HepG2 (cell line): ENCODE measurements at regions not wholly inside any gene's neighbourhood (a gene's known extent, or its start where the extent isn't known, plus 50 kb on each side); places are given as distances from the start of the nearest gene placed in this dataset.
A peak's percentile ranks its signal among the peaks of the same experiment; 100 is the strongest.

Experiments
- FOXK1 ChIP-seq: sonication (generic); formaldehyde crosslinking; IDR thresholded peaks from 2 replicates; pipeline ENCODE4 v1.4.0; 2020; ENCODE audit warnings: low read depth, missing genetic modification reagents, borderline replicate concordance
- HNRNPH1 ChIP-seq: fragments of 200-400 bp; formaldehyde crosslinking; optimal IDR thresholded peaks from 2 replicates; pipeline ENCODE3; 2017; ENCODE audit warnings: mild to moderate bottlenecking, low read depth, low read length
- HOXA9 ChIP-seq: sonication (generic); formaldehyde crosslinking; IDR thresholded peaks from 2 replicates; pipeline ENCODE4 v1.8.1; 2022; ENCODE audit warnings: missing genetic modification reagents, mild to moderate bottlenecking, moderate library complexity, borderline replicate concordance
- KMT2A ChIP-seq: sonication (generic); formaldehyde crosslinking; IDR thresholded peaks from 2 replicates; pipeline ENCODE4 v1.4.0; 2020; ENCODE audit warnings: missing genetic modification reagents
- KMT2B ChIP-seq: IDR thresholded peaks from 2 replicates; pipeline ENCODE4 v1.6.1; 2016; ENCODE audit warnings: missing genetic modification reagents, missing compliant biosample characterization
- NKX3-1 ChIP-seq: sonication (generic); formaldehyde crosslinking; IDR thresholded peaks from 2 replicates; pipeline ENCODE4 v1.5.0; 2020; ENCODE audit warnings: missing genetic modification reagents
- NR0B2 ChIP-seq: sonication (generic); formaldehyde crosslinking; IDR thresholded peaks from 2 replicates; pipeline ENCODE4 v1.4.0; 2020; ENCODE audit warnings: mild to moderate bottlenecking, missing genetic modification reagents
- PITX1 ChIP-seq: sonication (generic); formaldehyde crosslinking; IDR thresholded peaks from 2 replicates; pipeline ENCODE4 v1.5.1; 2020; ENCODE audit warnings: mild to moderate bottlenecking, missing genetic modification reagents
- RAD21 ChIP-seq: fragments of 450-650 bp; formaldehyde crosslinking; IDR thresholded peaks from 2 replicates; pipeline ENCODE4 v1.5.0; 2020; ENCODE audit warnings: mild to moderate bottlenecking
- SP4 ChIP-seq: sonication (generic); formaldehyde crosslinking; IDR thresholded peaks from 2 replicates; pipeline ENCODE4 v1.8.1; 2023; ENCODE audit warnings: mild to moderate bottlenecking, missing genetic modification reagents
- SPEN ChIP-seq: sonication (generic); formaldehyde crosslinking; IDR thresholded peaks from 2 replicates; pipeline ENCODE4 v1.5.1; 2020; ENCODE audit warnings: low read depth, mild to moderate bottlenecking, missing genetic modification reagents
- TBL1XR1 ChIP-seq: fragments of 150-350 bp; IDR thresholded peaks from 2 replicates; pipeline ENCODE4 v1.6.1; 2014; ENCODE audit warnings: borderline replicate concordance, low read length; ENCODE audit not compliant: partially characterized antibody
- ZBTB1 ChIP-seq: sonication (generic); formaldehyde crosslinking; IDR thresholded peaks from 2 replicates; pipeline ENCODE4 v1.4.0; 2020; ENCODE audit warnings: missing genetic modification reagents, borderline replicate concordance
- ZFP36L2 ChIP-seq: sonication (generic); formaldehyde crosslinking; IDR thresholded peaks from 2 replicates; pipeline ENCODE4 v1.4.0; 2020; ENCODE audit warnings: missing genetic modification reagents
- ZNF160 ChIP-seq: sonication (generic); formaldehyde crosslinking; IDR thresholded peaks from 2 replicates; pipeline ENCODE4 v1.8.0; 2022; ENCODE audit warnings: mild to moderate bottlenecking, inconsistent platforms, missing genetic modification reagents
- ZNF251 ChIP-seq: sonication (generic); formaldehyde crosslinking; IDR thresholded peaks from 2 replicates; pipeline ENCODE4 v1.9.0; 2021; ENCODE audit warnings: mild to moderate bottlenecking, missing genetic modification reagents
- ZNF331 ChIP-seq: sonication (generic); formaldehyde crosslinking; IDR thresholded peaks from 2 replicates; pipeline ENCODE4 v1.4.0; 2020; ENCODE audit warnings: missing genetic modification reagents
- ZNF446 ChIP-seq: sonication (generic); formaldehyde crosslinking; IDR thresholded peaks from 2 replicates; pipeline ENCODE4 v1.5.0; 2020; ENCODE audit warnings: mild to moderate bottlenecking, missing genetic modification reagents
- ZNF546 ChIP-seq: sonication (generic); formaldehyde crosslinking; conservative IDR thresholded peaks from 2 replicates; pipeline ENCODE4 v1.8.1; 2023; ENCODE audit warnings: mild to moderate bottlenecking, missing genetic modification reagents
- ZNF576 ChIP-seq: sonication (generic); formaldehyde crosslinking; IDR thresholded peaks from 2 replicates; pipeline ENCODE4 v1.4.0; 2020; ENCODE audit warnings: mild to moderate bottlenecking, missing genetic modification reagents
- ZNF703 ChIP-seq: sonication (generic); formaldehyde crosslinking; IDR thresholded peaks from 2 replicates; pipeline ENCODE4 v1.5.1; 2020; ENCODE audit warnings: missing genetic modification reagents, mild to moderate bottlenecking, moderate library complexity, borderline replicate concordance
- ZNF781 ChIP-seq: sonication (generic); formaldehyde crosslinking; IDR thresholded peaks from 2 replicates; pipeline ENCODE4 v1.5.1; 2020; ENCODE audit warnings: borderline replicate concordance, mild to moderate bottlenecking, missing genetic modification reagents; ENCODE audit errors: not compliant biosample characterization
- ZNF878 ChIP-seq: sonication (generic); formaldehyde crosslinking; IDR thresholded peaks from 2 replicates; pipeline ENCODE4 v1.8.1; 2023; ENCODE audit warnings: mild to moderate bottlenecking, missing genetic modification reagents, moderate library complexity
- ZSCAN9 ChIP-seq: IDR thresholded peaks from 2 replicates; pipeline ENCODE4 v1.6.1; 2016; ENCODE audit warnings: borderline replicate concordance
- TF ChIP-seq, protein P1 (sequence below): sonication (generic); formaldehyde crosslinking; conservative IDR thresholded peaks from 2 replicates; pipeline ENCODE4 v1.8.1; 2023; ENCODE audit warnings: missing genetic modification reagents
- TF ChIP-seq, protein P2 (sequence below): sonication (generic); formaldehyde crosslinking; IDR thresholded peaks from 2 replicates; pipeline ENCODE4 v1.4.0; 2020; ENCODE audit warnings: missing genetic modification reagents
- TF ChIP-seq, protein P3 (sequence below): IDR thresholded peaks from 2 replicates; pipeline ENCODE4 v1.6.1; 2018; ENCODE audit warnings: missing genetic modification reagents

DNA sequence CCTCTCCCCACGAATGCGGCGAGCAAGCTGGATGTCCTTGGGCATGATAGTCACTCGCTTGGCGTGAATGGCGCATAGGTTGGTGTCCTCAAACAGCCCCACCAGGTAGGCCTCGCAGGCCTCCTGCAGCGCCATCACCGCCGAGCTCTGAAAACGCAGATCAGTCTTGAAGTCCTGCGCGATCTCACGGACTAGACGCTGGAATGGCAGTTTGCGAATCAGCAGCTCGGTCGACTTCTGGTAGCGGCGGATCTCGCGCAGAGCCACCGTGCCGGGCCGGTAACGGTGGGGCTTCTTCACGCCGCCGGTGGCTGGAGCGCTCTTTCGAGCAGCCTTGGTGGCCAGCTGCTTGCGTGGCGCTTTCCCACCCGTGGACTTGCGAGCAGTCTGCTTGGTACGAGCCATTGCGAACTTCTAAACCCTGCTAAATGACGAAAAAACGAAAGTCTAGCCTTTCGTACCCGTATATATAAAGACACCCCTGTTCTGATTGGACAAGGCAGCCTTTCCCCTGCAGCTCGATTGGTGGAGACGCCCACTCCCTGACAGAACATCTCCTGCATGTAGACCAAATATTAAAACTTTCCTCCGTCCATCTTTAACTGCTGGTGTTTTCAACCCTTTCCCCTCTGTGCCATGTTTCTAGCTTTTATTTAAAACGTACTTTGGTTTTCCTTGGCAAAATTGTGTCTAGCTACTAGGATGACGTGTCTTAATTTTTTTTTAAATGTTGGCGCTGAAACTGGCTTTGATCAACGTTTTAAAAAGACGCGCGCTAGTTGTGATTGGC is 109.8 kb downstream of the HFE start (continued):
- TF ChIP-seq KMT2A (peak; percentile 71; the same call in 1 of the 2 replicates), HOXA9 (CRISPR knock-in tag) (peak; percentile 74; the same call in 1 of the 2 replicates), SPEN (CRISPR knock-in tag) (peak; percentile 73), RAD21 (CRISPR knock-in tag) (peak; percentile 53), ZNF703 (CRISPR knock-in tag) (no peak), ZNF781 (CRISPR knock-in tag) (peak; percentile 71), ZBTB1 (CRISPR knock-in tag) (no peak), ZNF331 (CRISPR knock-in tag) (peak; percentile 78; the same call in 1 of the 2 replicates), SP4 (CRISPR knock-in tag) (peak; percentile 79; the same call in 1 of the 2 replicates), ZNF251 (CRISPR knock-in tag) (no peak), KMT2B (peak; percentile 70), HNRNPH1 (no peak), ZNF446 (CRISPR knock-in tag) (peak; percentile 83), ZSCAN9 (peak; percentile 91), ZFP36L2 (CRISPR knock-in tag) (0 out of 2 replicates have a peak, but pooled peaks have one; percentile 20), PITX1 (CRISPR knock-in tag) (peak; percentile 85), ZNF576 (CRISPR knock-in tag) (peak; percentile 73; the same call in 1 of the 2 replicates), TBL1XR1 (no peak), ZNF160 (peak; percentile 69), ZNF546 (CRISPR knock-in tag) (0 out of 2 replicates have a peak, but pooled peaks have one; percentile 58), NR0B2 (0 out of 2 replicates have a peak, but pooled peaks have one; percentile 46), ZNF878 (CRISPR knock-in tag) (peak; percentile 80; the same call in 1 of the 2 replicates), NKX3-1 (CRISPR knock-in tag) (peak; percentile 69), FOXK1 (peak; percentile 70; the same call in 1 of the 2 replicates)
- TF ChIP-seq, protein P1, sequence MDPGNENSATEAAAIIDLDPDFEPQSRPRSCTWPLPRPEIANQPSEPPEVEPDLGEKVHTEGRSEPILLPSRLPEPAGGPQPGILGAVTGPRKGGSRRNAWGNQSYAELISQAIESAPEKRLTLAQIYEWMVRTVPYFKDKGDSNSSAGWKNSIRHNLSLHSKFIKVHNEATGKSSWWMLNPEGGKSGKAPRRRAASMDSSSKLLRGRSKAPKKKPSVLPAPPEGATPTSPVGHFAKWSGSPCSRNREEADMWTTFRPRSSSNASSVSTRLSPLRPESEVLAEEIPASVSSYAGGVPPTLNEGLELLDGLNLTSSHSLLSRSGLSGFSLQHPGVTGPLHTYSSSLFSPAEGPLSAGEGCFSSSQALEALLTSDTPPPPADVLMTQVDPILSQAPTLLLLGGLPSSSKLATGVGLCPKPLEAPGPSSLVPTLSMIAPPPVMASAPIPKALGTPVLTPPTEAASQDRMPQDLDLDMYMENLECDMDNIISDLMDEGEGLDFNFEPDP (CRISPR knock-in tag): no peak
- TF ChIP-seq, protein P2, sequence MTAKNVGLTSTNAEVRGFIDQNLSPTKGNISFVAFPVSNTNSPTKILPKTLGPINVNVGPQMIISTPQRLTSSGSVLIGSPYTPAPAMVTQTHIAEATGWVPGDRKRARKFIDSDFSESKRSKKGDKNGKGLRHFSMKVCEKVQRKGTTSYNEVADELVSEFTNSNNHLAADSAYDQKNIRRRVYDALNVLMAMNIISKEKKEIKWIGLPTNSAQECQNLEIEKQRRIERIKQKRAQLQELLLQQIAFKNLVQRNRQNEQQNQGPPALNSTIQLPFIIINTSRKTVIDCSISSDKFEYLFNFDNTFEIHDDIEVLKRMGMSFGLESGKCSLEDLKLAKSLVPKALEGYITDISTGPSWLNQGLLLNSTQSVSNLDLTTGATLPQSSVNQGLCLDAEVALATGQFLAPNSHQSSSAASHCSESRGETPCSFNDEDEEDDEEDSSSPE (CRISPR knock-in tag): peak; percentile 87
- TF ChIP-seq, protein P3, sequence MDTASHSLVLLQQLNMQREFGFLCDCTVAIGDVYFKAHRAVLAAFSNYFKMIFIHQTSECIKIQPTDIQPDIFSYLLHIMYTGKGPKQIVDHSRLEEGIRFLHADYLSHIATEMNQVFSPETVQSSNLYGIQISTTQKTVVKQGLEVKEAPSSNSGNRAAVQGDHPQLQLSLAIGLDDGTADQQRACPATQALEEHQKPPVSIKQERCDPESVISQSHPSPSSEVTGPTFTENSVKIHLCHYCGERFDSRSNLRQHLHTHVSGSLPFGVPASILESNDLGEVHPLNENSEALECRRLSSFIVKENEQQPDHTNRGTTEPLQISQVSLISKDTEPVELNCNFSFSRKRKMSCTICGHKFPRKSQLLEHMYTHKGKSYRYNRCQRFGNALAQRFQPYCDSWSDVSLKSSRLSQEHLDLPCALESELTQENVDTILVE (CRISPR knock-in tag): peak; percentile 81; the same call in 1 of the 2 replicates
